Ascending aorta (tissue), 2 donors: ENCODE measurements at regions not wholly inside any gene's neighbourhood (a gene's known extent, or its start where the extent isn't known, plus 50 kb on each side); places are given as distances from the start of the nearest gene placed in this dataset.

Experiments
- DNase-seq, 2 donors: peaks; one replicate each; pipeline ENCODE4 v3.0.0-alpha.2; 2019; ENCODE audit warnings: low spot score in 2 of 2
- H3K27ac ChIP-seq, 2 donors: fragments of 200-600 bp; sonication (generic); one replicate each; pipeline ENCODE4 v1.5.1; 2016 to 2017; ENCODE audit warnings: mild to moderate bottlenecking in 1 of 2
- H3K27me3 ChIP-seq: fragments of 200-600 bp; sonication (generic); one replicate; pipeline ENCODE4 v1.5.1; 2017
- H3K36me3 ChIP-seq, 2 donors: fragments of 200-600 bp; sonication (generic); one replicate each; pipeline ENCODE4 v1.5.1; 2016
- H3K4me1 ChIP-seq, 2 donors: fragments of 200-600 bp; sonication (generic); one replicate each; pipeline ENCODE4 v1.5.1; 2016 to 2017; ENCODE audit warnings: mild to moderate bottlenecking in 1 of 2
- H3K4me3 ChIP-seq, 2 donors: fragments of 200-600 bp; sonication (generic); one replicate each; pipeline ENCODE4 v1.5.1; 2016 to 2017; ENCODE audit warnings: mild to moderate bottlenecking in 1 of 2
- H3K9me3 ChIP-seq, 2 donors: fragments of 200-600 bp; sonication (generic); one replicate each; pipeline ENCODE4 v1.5.1; 2016
- intact Hi-C: fragments of 100-400 bp; cut with DNase I; formaldehyde crosslinking; loops from one replicate; pipeline ENCODE4 v1.15.1; 2023
- TF ChIP-seq, protein P1 (sequence below), 3 experiments: fragments of 200-600 bp in 2 of 3; fragments of 450-650 bp in 1 of 3; sonication (generic) in 2 of 3; IDR thresholded peaks; one replicate each; pipeline ENCODE4 v1.5.1; 2016 to 2019; ENCODE audit warnings: antibody characterized with exemption in 3 of 3, mild to moderate bottlenecking in 1 of 3, moderate library complexity in 1 of 3

DNA sequence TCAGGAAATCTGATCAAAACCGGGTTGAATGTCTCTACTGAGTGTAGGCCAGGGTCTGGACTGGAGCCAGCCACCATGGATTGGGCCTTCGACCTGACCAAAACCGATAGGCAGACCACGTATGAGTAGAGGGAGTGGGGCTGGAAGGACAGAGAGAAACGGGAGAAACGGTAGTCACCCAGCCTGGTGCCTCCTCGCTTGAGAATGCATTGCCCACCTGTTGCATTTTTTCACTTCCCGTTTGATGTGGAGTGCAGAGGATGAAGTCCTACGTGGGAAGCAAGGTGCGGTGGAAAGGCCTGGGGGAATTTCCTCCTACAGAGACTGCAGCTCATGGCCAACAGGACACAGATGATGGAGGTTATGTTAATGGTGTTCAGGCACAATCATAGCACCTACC is 53.9 kb upstream of the ECI2 start:
- intact Hi-C loops = no loop called here
- TF ChIP-seq, protein P1, sequence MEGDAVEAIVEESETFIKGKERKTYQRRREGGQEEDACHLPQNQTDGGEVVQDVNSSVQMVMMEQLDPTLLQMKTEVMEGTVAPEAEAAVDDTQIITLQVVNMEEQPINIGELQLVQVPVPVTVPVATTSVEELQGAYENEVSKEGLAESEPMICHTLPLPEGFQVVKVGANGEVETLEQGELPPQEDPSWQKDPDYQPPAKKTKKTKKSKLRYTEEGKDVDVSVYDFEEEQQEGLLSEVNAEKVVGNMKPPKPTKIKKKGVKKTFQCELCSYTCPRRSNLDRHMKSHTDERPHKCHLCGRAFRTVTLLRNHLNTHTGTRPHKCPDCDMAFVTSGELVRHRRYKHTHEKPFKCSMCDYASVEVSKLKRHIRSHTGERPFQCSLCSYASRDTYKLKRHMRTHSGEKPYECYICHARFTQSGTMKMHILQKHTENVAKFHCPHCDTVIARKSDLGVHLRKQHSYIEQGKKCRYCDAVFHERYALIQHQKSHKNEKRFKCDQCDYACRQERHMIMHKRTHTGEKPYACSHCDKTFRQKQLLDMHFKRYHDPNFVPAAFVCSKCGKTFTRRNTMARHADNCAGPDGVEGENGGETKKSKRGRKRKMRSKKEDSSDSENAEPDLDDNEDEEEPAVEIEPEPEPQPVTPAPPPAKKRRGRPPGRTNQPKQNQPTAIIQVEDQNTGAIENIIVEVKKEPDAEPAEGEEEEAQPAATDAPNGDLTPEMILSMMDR (IDR thresholded peaks at IDR 0.05) = no peak

DNA sequence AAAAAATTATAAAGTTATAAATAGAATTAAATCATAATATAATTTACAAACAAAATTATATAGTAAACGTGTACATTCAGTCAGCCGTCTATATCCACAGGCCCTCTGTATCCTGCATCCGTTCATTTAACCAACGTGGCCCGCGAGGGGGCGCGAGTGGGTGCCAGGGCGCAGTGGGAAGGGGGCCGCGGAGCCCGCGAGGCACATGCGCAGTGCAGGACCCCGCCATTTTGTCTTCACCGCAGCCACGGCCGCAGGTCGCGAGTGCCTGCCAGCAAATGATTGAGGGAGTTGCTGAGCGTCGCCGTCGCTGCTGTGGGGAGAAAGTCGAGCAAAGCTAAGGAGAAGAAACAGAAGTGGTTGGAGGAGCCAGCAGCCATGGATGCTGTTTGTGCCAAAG is 53.4 kb upstream of the ECI2 start:
- DNase-seq = no peak
- H3K4me3 ChIP-seq = no peak overlapping the region
- H3K4me1 ChIP-seq = no peaks in the 10 kb centered on the region
- H3K9me3 ChIP-seq = no peaks in the 10 kb centered on the region
- no peaks in the 10 kb centered on the region for H3K36me3 ChIP-seq
- no peaks in the 10 kb centered on the region for H3K27me3 ChIP-seq
- intact Hi-C loops = no loop called here
- TF ChIP-seq, protein P1 (IDR thresholded peaks at IDR 0.05) = no peak
- H3K27ac ChIP-seq = no peak overlapping the region

More for the DNA sequence above, 53.9 kb upstream of the ECI2 start:
- no peak for DNase-seq
- Histone ChIP-seq H3K27ac (no peak overlapping the region), H3K4me1 (no peaks in the 10 kb centered on the region), H3K27me3 (no peaks in the 10 kb centered on the region), H3K9me3 (no peaks in the 10 kb centered on the region), H3K36me3 (no peaks in the 10 kb centered on the region), H3K4me3 (no peak overlapping the region)

DNA sequence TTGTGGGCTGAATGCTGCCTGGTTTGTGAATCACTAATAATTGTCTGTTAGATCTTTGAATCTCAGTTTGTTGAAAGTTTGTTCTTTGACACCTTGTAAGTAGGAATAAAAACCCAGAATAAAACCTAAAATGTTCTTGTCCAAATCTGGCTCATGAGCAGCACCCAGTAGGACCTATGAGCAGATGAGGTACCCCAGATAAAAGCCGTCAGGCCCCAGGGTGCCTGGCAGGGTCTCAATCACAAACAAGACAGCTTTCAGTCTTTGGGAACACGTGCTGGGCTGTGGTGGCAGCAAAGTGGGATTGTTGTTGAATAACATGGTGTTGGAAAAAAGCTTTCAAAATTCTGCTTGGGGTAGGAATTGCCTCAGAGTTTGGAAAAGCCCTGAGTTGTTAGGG is 52.1 kb upstream of the ECI2 start:
- H3K4me1 ChIP-seq = no peaks in the 10 kb centered on the region
- H3K27ac ChIP-seq = no peak overlapping the region
- no peaks in the 10 kb centered on the region for H3K9me3 ChIP-seq
- no peaks in the 10 kb centered on the region for H3K27me3 ChIP-seq
- no peak for DNase-seq
- TF ChIP-seq, protein P1 (IDR thresholded peaks at IDR 0.05) = no peak
- no peak overlapping the region for H3K4me3 ChIP-seq
- intact Hi-C loops = no loop called here
- H3K36me3 ChIP-seq = no peaks in the 10 kb centered on the region

DNA sequence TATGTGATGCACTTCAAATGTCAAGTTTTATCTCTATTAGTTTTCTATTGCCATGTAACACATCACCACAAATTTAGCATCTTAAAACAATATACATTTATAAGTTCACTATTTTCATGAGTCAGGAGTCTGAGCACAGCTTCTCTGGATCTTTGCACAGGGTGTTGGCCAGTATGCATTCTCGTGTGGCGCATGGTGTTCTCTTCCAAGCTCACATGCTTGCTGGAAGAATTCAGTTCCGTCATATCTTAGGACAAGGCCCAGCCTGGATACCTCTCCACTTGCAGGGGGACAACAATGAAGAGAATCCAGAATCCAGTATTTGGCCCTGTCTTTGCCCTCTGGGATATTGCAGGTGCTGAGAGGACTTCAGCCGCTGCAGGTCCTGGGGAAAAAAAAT is 51.0 kb upstream of the ECI2 start:
- no peaks in the 10 kb centered on the region for H3K27me3 ChIP-seq
- no peak for DNase-seq
- H3K9me3 ChIP-seq = no peaks in the 10 kb centered on the region
- H3K27ac ChIP-seq = no peak overlapping the region
- H3K36me3 ChIP-seq = no peaks in the 10 kb centered on the region
- intact Hi-C loops = no loop called here
- H3K4me1 ChIP-seq = no peaks in the 10 kb centered on the region
- TF ChIP-seq, protein P1 (IDR thresholded peaks at IDR 0.05) = no peak
- H3K4me3 ChIP-seq = no peak overlapping the region

DNA sequence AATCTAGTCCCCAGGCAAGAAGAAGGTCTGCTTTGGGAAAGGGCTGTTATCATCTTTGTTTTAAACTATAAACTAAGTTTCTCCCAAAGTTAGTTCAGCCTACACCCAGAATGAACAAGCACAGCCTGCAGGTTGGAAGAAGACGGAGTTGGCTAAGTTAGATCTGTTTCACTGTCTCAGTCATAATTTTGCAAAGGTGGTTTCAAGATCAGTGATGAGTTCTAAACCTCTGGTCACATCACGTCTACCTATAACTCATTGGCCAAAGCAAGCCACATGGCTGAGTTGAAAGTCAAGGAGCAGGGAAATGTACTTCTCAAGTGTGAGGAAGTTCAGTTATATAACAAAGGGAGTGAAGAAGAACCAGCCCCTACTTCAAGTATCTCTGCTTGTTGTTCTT is 50.5 kb upstream of the ECI2 start:
- H3K4me3 ChIP-seq = no peak overlapping the region
- no peak for DNase-seq
- no peaks in the 10 kb centered on the region for H3K4me1 ChIP-seq
- no peak overlapping the region for H3K27ac ChIP-seq
- no peaks in the 10 kb centered on the region for H3K36me3 ChIP-seq
- TF ChIP-seq, protein P1 (IDR thresholded peaks at IDR 0.05) = no peak
- H3K9me3 ChIP-seq = no peaks in the 10 kb centered on the region
- intact Hi-C loops = no loop called here
- no peaks in the 10 kb centered on the region for H3K27me3 ChIP-seq

DNA sequence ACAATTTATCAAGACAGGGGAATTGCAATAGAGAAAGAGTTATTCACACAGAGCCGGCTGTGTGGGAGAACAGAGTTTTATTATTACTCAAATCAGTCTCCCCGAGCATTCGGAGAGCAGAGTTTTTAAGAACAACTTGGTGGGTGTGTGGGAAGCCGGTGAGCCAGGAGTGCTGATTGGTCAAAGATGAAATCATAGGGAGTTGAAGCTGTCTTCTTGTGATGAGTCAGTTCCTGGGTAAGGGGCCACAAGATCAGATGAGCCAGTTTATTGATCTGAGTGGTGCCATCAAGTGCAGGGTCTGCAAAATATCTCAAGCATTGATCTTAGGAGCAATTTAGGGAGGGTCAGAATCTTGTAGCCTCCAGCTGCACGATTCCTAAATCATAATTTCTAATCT is 50.0 kb upstream of the ECI2 start:
- Histone ChIP-seq H3K9me3 (no peaks in the 10 kb centered on the region), H3K4me1 (no peaks in the 10 kb centered on the region), H3K36me3 (no peaks in the 10 kb centered on the region), H3K27ac (no peak overlapping the region), H3K27me3 (no peaks in the 10 kb centered on the region), H3K4me3 (no peak overlapping the region)
- no peak for DNase-seq
- intact Hi-C loops = no loop called here
- TF ChIP-seq, protein P1 (IDR thresholded peaks at IDR 0.05) = no peak
